ENCODE measurements at regions not wholly inside any gene's neighbourhood (a gene's known extent, or its start where the extent isn't known, plus 50 kb on each side); places are given as distances from the start of the nearest gene placed in this dataset.
"Not testable (repeated sequence)": the region's sequence is repeated elsewhere in the genome, so short reads cannot be mapped to it uniquely, and the experiment has no call there.

DNA sequence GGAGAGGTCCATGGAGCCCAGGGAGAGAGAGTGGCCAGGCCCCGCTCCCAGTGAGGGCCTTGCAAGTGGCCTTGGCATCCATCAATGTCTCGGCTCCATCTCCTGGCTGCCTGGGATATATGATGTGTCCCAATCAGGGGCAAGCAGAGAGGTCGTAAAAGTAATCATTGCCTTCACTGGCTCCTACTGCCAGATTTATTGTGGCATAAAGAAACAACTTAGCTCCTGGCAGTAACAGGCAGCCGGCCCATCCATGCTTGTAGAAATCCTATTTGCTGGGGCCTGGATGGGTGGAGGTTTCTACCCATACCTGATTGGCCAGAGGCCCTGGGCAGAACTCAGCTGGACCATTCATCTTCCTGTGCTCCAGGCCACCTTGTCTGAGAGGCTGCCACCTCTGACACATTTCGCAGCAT lies 272.6 kb downstream of the MATN1 start:
- DNase-seq: no peak

DNA sequence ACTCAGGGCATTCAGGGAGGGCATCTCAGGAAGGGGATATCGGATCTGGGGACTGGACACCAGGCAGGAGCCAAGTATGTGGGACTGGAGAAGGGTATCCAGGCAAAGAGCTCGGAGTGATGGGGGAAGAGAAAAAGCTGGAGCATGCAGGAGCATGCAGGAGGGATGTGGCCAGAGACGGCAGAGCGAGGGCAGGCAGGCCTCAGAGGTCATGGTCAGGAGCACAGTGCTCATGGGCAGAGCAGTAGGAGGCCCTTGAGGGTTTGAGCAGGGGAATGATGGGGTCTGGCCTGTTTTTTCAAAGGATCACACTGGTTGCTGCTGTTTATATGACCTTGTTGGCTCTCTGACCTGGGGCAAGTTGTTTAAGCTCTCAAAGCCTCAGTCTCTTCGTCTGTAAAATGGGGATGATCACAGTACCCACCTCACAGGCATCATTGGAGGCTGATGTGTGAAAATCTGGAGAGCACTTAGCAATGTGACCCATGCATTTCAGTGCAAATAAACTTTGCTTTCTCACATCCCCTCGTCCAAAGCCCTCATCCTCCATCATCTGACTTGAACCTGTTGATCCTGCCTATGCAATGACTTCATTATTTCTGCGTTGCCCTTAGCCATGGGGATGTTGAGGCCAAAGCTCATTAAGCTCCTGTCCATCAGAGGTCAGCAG lies 273.1 kb downstream of the MATN1 start:
- DNase-seq: no peak

DNA sequence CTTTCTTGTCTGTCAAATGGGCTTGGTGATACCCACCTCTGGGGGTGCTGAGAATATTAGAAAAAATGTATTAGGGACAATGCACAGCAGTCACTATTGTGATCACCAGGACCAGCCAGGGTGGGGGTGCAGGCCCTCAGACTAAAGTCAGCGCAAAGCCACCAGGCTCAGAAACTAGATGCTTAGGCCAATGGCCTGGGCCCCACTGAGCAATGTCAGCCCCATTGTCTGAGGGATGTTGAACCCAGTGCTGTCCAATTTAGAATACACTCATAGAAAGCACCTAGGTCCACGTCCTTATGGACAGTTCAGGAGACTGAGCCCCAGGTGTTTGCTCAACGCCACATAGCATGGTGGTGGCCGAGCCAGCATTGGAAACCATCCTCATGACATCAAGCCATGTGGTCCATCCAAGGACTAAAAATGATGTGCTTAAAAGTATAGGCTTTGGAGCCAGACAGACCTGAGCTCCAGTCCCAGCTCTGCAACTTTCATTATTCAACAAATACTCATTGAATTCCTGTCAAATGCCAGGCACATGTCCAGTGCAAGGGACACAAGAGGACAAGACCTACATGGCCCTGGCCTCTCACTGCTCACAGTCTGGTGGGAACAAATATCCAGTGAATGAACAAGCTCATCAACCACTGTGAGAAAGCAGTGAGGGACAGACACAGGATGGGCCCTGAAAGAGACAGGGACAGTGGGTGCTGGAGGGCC lies 273.8 kb downstream of the MATN1 start:
- no peak for DNase-seq

DNA sequence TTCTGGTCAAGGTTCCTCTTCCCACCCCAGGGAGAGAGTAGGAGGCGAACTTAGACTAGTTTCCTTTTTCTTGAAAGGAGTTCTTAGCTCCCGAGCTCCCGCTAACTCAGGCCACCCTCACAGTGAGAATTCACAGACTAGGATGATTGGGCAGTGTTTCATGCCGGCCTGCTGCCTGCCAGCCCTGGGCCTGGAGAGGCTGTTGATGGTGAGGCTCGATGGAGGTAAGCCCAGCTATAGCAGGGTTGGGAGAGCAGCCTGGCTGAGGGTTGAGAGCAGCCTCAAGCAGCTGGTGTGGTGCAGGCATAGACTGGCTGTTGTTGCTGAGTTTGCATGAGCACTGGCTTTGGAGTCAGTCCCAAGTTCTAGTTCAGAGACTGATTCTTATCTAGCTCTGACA lies 274.4 kb downstream of the MATN1 start:
- DNase-seq: no peak

DNA sequence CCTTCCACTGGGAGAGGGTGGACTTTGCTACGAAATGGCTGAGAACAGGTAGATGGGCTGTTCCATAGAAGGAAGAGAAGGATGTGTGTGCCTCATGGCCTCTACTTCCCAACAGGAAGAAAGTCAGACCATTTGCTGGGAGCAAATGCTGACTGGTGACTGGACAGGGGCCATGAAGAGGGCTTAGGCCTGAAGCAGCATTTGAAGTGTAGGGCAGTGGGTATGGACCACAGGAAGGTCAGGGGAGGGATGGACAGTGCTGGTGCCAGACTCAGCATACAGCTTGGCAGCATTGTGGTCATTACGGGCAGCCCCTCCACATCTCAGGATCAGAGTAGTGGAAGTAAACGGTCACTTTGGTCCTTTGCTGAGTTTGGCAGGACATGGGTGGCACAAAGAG lies 275.7 kb downstream of the MATN1 start:
- no peak for DNase-seq

DNA sequence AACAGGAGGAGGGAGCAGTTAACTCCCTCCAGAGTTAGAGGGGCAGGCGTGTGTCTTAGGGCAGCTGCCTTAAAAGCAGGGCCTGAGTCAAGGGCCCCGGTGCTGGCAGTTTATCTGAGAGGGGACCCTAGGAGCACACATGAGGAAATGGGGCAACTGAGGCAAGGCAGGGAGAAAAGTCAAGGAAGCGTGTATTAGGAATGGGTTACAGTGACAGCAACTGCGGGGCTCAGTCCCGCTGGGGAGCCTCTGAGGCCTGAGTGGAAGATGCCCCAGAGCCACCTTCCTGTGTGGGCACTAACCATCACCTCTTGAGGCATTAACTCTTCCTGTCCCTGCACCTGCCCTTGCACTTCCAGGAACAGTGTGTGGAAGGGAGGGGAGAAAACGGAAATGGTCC lies 276.3 kb downstream of the MATN1 start:
- no peak for DNase-seq

DNA sequence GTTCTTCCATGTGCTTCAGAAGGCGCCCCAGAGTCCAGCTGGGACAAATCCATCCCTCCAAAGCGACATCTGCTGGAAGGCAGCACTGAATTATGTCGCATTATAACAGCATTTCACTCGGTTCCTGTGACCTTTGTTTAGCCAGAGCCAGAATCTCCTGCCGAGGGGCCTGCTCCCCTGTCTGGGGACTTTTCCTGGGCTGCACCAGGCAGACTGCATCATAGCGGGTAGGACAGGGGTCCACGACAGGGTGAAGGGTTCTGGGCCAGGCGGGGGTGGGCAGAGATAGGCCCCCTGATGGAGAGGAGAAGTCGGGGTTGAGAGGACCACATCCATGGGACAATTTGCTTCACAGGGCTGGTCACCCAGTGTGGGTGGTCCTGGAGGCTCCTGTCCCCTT lies 276.9 kb downstream of the MATN1 start:
- DNase-seq: no peak

DNA sequence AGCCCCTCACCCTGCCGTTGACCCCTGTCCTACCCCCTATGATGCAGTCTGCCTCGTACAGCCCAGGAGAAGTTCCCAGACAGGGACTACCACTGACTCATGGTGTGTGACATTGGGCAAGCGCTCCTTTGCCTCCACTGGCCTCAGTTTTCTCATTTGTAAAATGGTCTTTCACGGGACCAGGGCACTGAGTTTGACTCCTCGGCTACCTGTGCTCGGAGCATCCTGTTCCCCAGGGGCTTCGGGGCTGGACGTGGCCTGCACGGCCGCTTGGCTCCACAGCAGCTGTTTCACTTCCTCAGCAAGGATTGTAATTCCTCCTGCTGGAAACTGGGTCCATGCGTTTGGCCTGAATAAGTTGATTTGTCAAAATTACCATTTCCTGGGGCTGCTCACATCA lies 277.3 kb downstream of the MATN1 start:
- DNase-seq: no peak

DNA sequence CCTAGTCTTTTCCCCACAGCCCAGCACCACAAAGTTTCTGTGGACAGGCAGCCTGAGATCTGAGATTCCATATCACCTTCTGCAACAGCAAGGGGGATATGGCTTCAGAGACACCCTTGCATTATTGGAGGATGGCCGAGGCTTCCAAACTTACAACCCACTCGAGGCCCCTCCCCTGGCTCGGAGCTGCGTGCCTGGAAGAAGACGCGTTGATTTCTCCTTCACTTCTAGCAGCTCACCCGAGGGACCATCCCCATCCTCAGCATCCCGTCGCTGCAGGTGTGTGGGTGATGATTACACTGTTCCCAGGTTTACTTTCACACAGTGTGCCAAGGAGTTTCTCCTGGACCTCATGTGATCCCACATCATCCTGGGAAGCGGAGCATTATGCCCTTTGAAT lies 277.9 kb downstream of the MATN1 start:
- DNase-seq: no peak

DNA sequence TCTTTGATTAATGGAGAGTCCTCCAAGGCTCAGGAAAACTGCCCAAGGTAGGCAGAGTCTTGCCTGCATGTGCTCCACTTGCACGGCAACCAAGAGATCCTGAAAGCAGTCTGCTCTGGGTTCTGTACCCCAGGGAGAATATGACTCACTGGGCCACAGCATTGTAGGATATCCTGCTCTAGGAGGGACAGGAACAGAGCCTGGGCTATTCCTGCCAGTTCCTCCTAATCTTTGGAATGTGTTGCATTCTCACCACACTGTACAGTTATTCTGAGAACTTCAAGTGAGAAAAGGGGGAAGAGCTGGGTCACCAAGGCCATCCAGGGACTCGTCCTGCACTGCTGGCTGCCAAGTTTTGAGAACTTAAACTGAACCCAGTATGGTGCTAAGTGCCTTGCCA lies 278.5 kb downstream of the MATN1 start:
- no peak for DNase-seq

DNA sequence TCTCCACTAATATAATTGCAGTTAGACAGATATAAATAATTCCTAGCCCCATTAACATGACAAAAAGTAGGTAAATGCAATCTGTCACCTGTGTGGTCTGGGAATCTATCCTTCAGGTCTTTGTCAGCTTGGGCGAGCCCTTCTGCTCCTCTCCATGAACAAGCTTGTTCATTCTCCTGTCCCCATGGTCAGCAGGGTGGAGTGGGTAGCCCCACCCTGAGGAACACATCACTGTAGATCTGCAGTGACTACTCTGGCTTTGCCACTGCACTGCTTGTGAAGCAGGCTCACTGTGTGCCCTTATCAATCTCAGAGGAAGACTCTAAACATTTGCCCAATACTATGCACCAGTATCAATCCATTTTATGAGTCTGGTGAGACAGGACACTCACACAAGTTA lies 279.0 kb downstream of the MATN1 start:
- DNase-seq: no peak

DNA sequence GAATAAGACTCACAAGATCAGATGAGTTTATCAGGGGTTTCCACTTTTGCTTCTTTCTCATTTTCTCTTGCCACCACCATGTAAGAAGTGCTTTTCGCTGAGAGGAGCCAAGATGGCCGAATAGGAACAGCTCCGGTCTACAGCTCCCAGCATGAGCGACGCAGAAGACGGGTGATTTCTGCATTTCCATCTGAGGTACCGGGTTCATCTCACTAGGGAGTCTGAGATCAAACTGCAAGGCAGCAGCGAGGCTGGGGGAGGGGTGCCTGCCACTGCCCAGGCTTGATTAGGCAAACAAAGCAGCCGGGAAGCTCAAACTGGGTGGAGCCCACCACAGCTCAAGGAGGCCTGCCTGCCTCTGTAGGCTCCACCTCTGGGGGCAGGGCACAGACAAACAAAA lies 285.1 kb downstream of the MATN1 start:
- DNase-seq: not testable (repeated sequence)

DNA sequence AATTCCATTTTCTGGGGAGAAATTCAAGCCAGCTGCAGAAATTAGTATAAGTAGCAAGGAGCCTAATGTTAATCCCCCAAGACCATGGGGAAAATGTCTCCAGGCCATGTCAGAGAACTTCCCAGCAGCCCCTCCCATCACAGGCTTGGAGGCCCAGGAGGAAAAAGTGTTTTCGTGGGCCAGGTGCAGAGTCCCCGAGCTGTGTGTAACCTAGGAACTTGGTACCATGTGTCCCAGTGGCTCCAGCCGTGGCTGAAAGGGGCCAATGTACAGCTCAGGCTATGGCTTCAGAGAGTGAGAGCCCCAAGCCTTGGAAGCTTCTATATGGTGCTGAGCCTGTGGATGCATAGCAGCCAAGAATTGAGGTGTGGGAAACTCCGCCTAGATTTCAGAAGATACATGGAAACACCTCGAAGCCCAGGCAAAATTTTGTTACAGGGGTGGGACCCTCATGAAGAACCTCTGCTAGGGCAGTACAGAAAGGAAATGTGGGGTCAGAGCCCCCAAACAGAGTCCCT lies 286.3 kb downstream of the MATN1 start:
- DNase-seq: no peak

DNA sequence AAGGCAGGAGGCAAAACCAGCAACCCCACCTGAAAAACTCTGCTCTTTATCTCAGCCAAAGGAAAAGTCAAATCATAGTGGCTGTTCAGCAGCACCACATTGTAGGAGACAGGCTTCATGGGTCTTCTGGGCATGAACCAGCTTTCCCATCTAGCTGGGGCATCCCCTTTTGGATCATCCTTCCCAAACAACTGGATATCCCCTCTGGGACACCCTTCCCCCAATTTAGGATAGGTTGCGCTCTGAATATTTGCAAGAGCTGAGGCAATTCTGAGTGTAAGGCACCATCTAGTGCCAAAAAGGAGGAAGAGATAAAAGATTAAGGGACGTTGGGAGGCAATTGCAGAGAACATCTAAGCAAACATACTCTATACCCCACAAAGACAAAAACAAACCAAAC lies 295.8 kb downstream of the MATN1 start:
- DNase-seq: no peak

DNA sequence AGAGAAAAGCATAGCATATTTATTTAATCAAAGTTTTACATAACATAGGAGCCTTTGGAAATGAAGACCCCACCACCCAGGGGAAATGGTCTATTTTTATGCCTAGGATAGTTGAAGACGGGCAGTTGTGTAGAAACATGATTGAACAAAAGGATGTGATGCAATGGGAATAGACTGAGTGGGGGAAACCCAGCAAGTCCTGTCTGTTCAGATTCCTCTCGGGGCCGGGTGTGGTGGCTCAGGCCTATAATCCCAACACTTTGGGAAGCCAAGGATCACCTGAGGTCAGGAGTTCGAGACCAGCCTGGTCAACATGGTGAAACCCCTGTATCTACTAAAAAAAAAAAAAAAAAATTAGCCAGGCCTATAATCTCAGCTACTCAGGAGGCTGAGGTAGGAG lies 298.3 kb downstream of the MATN1 start:
- DNase-seq: no peak

DNA sequence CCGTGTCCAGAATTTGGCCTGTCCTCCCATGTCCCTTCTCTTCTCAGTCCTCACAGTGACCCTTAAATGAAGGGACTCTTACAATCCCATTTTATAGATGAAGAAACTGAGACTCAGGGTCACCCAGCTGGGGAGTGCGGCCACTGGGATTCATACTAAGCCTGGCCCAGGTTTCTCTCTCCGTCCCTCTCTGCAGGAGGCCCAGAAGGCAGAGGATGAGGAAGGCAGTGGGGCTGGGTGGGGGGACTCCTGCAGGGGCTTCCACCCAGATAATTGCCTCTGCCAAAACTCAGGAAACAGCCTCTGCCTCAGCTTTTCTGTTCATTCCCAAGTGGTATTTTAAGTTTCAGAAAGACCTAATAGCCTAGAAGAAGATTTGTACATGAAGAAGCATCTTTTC lies 299.8 kb downstream of the MATN1 start:
- no peak for DNase-seq

DNA sequence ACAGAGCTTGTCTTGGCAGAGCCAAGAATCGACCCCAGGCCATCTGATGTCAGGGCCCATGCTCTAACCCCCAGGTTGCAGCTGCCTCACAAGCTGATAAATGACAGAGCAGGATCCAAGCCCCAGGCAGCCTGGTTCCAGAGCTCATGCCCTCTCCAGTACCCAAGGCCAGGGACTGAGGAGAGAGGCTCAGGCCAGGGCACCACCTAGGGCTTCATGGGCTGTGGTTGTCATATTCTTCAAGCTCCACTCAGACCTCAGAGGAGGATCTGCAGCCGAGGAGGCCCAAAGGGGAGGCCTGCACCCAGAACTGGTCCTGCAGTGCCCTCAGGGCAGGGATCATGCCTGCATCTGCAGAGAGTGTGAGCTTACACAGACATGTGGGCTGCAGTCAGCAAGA lies 301.1 kb downstream of the MATN1 start:
- no peak for DNase-seq

DNA sequence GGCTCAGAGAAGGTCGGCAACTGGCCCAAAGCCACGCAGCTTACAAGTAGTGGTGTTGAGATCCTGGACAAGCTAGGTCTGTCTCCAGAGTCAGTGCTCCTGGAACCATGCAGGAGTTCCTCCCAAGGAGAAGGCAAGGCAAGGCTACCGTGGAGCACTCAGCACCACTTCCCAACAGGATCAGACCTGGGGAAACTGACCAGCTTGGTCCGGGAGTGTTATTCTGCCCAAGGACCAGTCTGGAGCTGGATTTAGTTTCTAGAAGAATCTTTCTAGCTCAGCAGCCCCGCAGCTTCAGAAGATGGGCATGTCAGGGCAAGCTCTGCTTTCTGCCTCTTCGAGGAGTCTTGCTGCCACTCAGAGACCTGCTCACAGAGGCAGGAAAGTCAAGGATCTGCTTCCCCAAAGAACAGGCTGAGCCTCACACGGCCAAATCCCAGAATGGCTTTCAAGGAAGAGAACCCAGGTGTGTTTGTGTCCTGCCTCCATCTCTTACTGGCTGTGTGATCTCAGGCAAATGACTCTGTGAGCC lies 302.8 kb downstream of the MATN1 start:
- DNase-seq: no peak

DNA sequence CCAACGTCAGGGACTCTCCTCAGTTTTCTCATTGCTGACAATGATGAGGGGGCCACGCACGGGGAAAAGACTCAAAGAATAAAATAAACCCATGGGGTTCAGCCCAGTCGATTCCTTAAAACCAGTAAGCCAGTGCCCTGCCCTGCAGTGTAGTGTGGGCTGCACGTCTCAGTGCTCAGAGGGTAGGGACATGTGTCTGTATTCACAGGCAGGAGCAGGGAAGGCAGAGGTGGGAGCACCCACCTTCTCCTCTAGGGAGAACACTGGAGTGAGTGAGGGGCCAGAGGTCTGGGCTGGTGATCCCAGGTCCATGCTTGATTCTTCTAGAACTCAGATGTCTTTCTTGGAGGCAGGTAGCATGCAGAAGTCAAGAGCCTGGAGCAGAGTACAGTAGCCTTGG lies 303.6 kb downstream of the MATN1 start:
- DNase-seq: no peak

DNA sequence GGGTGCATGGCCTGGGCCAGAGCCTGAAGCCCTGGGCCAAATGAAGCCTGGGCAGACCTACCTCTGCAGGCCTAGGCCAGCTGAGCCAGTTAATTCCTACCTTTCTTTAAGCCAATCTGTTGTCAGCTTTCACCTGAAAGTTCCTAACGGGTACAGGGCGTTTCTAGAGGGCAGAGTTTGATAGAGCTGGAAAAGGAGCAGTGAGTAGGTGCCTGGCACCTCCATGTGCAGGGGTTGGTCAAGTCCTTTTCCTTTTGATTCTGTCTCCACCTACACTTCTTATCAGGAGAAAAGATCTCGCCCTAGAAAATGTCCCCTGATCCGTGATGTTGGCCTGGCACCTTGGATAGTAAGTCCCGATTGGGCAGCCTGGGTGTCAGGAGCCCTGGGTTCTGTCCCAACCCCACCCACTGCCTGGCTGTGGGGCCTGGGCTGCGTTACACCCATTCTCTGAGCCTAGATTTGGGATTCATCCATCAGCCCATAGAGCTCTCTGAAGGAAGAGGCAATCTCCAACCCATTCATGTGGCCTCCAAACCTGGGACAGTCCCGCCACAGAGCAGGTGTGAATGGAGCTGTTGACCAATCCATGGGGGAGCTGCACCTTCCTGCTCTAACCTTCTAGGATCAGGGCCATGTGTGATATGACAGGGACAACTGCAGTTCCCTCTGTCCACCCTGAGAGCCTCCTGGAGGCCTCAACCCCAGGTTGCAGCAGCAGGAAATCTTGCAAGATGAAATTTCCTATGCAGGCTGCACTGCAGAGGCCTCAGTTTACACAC lies 304.3 kb downstream of the MATN1 start:
- no peak for DNase-seq

DNA sequence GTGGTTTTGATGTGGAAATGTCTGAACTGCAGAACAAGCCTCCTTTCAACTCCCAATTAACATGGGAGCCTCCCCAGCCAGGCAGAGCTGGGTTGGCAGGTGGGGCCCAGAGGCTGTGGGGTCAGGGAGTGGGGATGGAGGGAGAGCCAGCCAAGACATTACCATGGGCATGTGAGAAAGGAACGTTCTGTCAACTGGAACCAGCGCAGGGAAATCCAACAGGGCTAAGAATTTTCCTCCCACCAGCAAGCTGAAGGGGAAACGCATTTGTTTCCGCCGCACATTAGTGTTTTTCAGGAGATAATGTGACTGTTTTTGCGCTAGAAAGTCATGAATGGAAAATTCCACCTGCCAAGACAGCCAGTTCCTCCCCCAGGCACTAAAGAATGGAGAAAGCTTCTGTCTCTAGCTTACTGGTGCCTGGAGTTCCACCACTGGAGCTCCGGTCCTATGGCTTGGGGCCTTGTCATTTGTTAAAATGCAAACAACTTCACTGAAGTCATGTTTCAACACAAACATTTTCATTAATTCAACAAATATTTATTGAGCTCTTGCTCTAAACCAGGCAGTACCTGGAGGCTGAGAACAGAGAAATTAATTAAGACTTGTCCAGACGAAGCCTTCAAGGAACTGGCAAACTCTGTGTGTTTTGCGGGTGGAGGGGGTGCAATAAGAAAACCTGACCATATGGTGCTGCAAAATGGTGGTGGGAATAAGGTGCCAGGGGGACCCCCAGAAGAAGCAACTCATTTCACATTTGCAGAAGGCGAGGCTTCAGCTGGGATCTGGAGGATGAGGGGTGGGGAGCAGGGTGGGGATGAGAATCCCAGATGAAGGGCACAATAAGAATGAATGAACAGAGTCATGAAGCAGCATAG lies 305.1 kb downstream of the MATN1 start:
- no peak for DNase-seq

DNA sequence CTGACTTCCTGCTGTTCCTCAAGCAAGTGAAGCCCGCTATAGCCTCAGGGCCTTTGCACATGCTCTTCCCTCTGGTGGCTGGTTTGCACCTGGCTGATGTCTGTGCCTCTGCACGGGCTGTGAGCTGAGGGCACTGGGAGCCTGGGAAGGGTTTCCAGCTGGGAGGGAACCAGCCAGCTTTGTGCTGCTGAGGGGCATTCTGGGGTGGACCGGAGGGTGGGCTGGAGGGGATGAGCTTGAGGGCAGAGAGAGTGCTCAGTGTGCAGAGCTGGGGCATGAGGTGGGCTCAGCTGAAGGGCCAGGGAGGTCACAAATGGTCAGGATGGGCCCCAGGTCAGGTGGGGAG lies 305.7 kb downstream of the MATN1 start:
- DNase-seq: no peak
